HG03565 (cell line): ENCODE measurements at regions not wholly inside any gene's neighbourhood (a gene's known extent, or its start where the extent isn't known, plus 50 kb on each side); places are given as distances from the start of the nearest gene placed in this dataset.
"Not testable (repeated sequence)": the region's sequence is repeated elsewhere in the genome, so short reads cannot be mapped to it uniquely, and the experiment has no call there.

Experiments used
- ATAC-seq: cut with Tn5 transposase; IDR thresholded peaks from one replicate; pipeline ENCODE4 v1.9.1; 2021; ENCODE audit warnings: mild to moderate bottlenecking, moderate library complexity; ENCODE audit not compliant: unreplicated experiment

GRCh38 chr4:134636338-134637051 is 434.9 kb upstream of the PABPC4L start:
- ATAC-seq = no peak

- no peak for ATAC-seq
These were observed 432.7 kb upstream of the PABPC4L start for GRCh38 chr4:134634301-134634700.

DNA sequence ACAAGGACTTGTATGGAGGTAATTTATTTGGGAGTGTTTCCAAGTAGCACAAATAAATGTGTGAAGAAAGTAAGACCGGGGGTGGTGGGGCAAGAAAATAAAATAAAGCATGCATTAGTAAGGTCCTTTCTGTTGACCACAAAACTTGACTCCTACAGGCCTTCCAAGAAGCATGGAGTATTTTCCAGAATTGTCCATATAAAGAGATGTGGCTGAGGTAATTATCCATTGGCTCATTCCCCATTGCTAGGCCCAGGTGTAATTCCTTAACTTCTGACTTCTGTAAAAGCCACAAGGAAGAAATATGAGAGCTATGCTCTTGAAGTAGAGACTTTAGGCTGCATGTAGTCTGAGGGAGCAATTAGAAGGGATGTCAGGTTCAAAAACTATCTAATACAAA is 430.5 kb upstream of the PABPC4L start:
- no peak for ATAC-seq

DNA sequence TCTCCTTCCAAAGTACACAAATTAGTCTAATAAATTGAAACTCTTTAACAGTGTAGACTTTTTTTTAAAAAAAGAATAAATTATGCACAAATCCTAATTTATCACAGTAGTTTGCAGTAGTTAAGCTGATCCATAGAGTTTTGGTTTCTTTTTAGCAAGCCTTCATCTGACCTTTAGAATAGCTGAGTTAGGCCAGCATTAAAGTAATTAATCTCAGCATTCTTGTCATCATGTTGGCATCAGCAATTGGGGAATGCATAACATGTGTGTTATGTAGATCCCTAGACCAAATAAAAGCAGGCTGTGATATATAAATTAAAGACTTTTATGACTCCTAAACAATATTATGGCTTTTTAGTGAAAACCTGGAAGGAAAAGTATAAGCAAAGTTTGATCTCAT is 426.5 kb upstream of the PABPC4L start:
- ATAC-seq = no peak

GRCh38 chr4:134627366-134627765 is 425.8 kb upstream of the PABPC4L start:
- no peak for ATAC-seq

DNA sequence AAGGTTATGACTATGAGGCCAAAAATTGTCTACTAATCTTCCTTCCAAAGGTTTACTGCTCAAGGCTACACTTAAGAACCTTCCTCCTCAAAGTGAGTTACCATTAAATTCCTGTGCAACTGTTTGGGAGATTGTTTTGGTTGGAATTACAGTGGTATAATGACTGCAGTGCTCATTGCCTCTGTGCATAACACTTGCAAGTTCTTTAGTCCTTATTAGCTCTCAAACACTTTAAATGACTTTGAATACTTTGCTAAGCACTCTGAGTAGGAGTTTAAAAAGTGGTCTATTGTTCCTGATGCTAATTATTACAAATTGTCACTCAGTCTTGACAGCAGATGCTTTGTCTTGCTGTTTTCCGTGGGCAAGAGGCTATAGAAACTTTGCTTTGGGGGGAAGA is 422.8 kb upstream of the PABPC4L start:
- ATAC-seq = no peak

- not testable (repeated sequence) for ATAC-seq
These were observed 421.3 kb upstream of the PABPC4L start for GRCh38 chr4:134622626-134623575.

DNA sequence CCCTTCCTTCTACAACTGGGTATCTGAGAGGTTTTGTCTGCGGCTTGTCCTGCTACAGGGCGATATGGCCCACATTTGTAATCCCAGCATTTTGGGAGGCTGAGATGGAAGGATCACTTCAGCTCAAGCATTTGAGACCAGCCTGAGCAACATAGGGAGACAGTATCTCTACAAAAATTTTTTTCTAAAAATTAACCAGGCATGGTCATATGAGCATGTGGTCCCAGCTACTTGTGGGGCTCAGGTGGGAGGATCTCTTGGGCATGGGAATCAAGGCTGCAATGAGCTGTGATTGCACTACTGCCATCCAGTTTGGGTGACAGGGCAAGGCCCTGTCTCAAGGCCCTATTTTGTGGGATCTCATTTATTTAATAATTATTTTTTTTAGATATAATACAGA is 420.6 kb upstream of the PABPC4L start:
- no peak for ATAC-seq

GRCh38 chr4:134621715-134622114 is 420.1 kb upstream of the PABPC4L start:
- ATAC-seq = not testable (repeated sequence)

GRCh38 chr4:134610956-134611355 is 409.4 kb upstream of the PABPC4L start:
- no peak for ATAC-seq

- ATAC-seq = no peak
These were observed 408.6 kb upstream of the PABPC4L start for GRCh38 chr4:134610172-134610571.

- no peak for ATAC-seq
These were observed 400.1 kb upstream of the PABPC4L start for GRCh38 chr4:134601706-134602105.

- ATAC-seq = no peak
These were observed 389.7 kb upstream of the PABPC4L start for GRCh38 chr4:134591326-134591725.

DNA sequence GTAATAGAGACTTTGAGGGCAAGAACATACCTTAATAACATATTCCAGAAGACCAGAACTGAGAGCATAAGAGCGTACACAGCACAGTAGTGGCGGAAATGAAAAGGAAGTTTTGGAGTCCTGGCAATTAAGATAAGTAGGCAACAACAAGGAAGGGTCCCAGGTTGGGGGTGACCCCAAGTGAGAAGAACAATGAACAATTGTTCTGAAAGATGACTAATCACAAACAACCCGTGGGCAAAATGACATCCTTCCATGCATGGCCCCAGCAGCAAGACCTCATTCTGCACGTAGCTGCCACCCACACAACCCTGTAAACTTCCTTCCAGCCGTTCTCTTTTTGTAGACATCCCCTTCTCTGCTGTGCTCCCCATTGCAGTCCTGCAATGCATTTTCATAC is 384.4 kb upstream of the PABPC4L start:
- no peak for ATAC-seq

GRCh38 chr4:134567461-134567860 is 365.9 kb upstream of the PABPC4L start:
- ATAC-seq = no peak

DNA sequence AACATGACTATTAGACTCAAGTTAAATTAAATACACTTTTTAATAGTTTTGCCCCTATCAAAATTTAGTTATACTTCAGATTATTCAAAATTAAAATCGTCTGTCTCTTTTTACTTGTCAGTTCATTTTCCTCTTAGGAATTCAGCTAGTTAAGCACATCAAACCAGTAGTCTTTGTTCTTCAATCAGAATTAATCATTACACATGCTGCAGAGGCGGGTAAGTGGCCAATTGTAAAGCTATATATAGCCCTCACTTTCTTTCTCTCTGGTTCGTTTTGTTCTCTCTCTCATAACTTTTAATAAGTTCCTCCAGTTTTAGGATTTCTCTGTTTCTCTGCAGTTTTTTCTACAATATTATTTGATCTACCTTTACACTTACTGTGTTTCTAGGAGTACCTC is 359.1 kb upstream of the PABPC4L start:
- no peak for ATAC-seq

- ATAC-seq = no peak
These were observed 350.5 kb upstream of the PABPC4L start for GRCh38 chr4:134552063-134552462.

GRCh38 chr4:134551348-134551747 is 349.8 kb upstream of the PABPC4L start:
- ATAC-seq = no peak

GRCh38 chr4:134548052-134548628 is 346.6 kb upstream of the PABPC4L start:
- ATAC-seq = no peak

DNA sequence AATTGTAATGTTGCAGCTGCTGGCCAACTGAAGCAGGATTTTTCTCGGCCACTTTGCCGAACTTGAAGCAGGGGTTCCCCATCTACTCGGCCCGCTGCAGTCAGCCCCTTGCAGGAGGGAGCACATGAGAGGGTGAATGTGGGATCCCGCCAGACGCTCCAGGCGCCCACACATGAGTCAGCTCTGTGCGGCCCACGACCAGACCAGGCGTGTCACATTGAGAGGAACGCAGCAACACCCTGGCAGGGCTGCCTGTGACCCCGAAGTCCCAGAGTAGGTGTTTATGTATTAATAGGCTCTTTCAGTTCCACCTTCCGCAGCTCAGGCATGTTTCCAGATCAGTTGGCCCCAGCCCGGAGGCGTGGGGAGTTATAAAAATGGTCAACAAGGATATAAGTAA is 344.7 kb upstream of the PABPC4L start:
- ATAC-seq = no peak

DNA sequence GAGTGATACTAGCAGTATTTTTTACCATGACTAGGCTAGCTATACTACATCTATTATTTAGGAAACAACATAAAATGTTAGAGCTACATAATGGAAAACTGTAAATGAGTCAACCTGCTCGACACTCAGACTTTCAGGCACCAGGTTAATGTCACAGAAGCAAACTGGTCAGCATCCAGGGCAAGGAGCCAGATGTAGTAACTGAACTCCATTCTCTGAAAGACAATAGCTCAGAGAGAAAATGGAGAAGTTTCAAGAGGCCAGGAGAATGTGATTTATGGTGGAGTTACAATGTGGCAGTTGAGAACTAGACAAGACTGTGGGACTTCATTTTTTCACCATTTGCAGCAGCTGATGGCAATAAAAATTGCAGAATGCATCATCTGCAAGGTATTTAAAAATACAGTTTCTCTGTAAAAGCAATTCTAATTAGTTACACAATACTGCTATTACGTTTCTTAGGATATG is 342.7 kb upstream of the PABPC4L start:
- ATAC-seq = no peak

- ATAC-seq = no peak
These were observed 339.0 kb upstream of the PABPC4L start for GRCh38 chr4:134540588-134540987.
